MCF 10A (cell line): ENCODE measurements at regions not wholly inside any gene's neighbourhood (a gene's known extent, or its start where the extent isn't known, plus 50 kb on each side); places are given as distances from the start of the nearest gene placed in this dataset.

Experiments
- BruUV-seq: library from RNA; stranded (reverse); fragments of 400-500 nt; replicated peaks from 2 replicates; lab custom pipeline; 2021; lab: Mats Ljungman, UMichigan
- CTCF ChIA-PET: fragments of 300-600 bp; sonication (Branson Sonifier 250); formaldehyde crosslinking; extraction: SDS; loops from one replicate; lab custom pipeline; 2021; ENCODE audit warnings: antibody characterized with exemption, inconsistent platforms; lab: Yijun Ruan, JAX
- POLR2A ChIA-PET: fragments of 300-600, 350-650 bp; sonication (Branson Sonifier 250); formaldehyde crosslinking; extraction: SDS; loops from one replicate; lab custom pipeline; 2020; ENCODE audit warnings: antibody characterized with exemption, inconsistent platforms; lab: Yijun Ruan, JAX
- DNase-seq: peaks from one replicate; pipeline ENCODE4 v3.0.0-alpha.2; 2018; ENCODE audit not compliant: unreplicated experiment
- H3K27ac Mint-ChIP-seq: one replicate; pipeline ENCODE4 v1.8.0; 2022; ENCODE audit warnings: mild to moderate bottlenecking, low read depth, mixed read lengths; ENCODE audit not compliant: unreplicated experiment
- H3K27me3 Mint-ChIP-seq: one replicate; pipeline ENCODE4 v1.8.0; 2022; ENCODE audit warnings: mixed read lengths; ENCODE audit not compliant: insufficient read depth, unreplicated experiment
- H3K36me3 Mint-ChIP-seq: one replicate; pipeline ENCODE4 v1.8.0; 2022; ENCODE audit warnings: mild to moderate bottlenecking, moderate library complexity, mixed read lengths; ENCODE audit not compliant: insufficient read depth, unreplicated experiment
- H3K4me1 Mint-ChIP-seq: one replicate; pipeline ENCODE4 v1.8.0; 2022; ENCODE audit warnings: mixed read lengths; ENCODE audit not compliant: insufficient read depth, unreplicated experiment
- H3K4me3 Mint-ChIP-seq: one replicate; pipeline ENCODE4 v1.8.0; 2022; ENCODE audit warnings: mild to moderate bottlenecking, moderate library complexity, mixed read lengths; ENCODE audit not compliant: unreplicated experiment
- H3K9me3 Mint-ChIP-seq: one replicate; pipeline ENCODE4 v1.8.0; 2022; ENCODE audit warnings: mixed read lengths; ENCODE audit not compliant: unreplicated experiment
- intact Hi-C: fragments of 100-400 bp; cut with micrococcal nuclease; formaldehyde crosslinking; loops from 2 replicates; pipeline ENCODE4 v1.14.1; 2022
- TF ChIP-seq, protein P1 (sequence below): fragments of 200-600 bp; IDR thresholded peaks from one replicate; pipeline ENCODE4 v1.8.0; 2022; ENCODE audit warnings: antibody characterized with exemption, mild to moderate bottlenecking; ENCODE audit not compliant: unreplicated experiment

DNA sequence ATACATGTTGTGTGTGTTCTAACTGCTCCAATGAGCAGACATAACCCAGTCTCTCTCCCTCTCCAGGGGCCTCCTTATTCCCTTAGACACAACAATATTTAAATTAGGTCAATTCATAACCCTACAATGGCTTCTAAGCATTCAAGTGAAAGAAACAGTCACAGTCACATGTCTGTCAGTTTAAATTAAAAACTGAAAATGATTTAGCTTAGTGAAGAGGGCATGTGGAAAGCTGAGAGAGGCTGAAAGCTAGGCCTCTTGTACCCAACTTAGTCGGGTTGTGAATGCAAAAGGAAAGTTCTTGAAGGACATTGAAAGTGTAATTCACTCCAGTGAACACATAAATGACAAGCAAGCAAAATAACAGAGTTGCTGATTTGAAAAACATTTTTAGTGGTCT is 1519.6 kb downstream of the OTOL1 start:
- no peak for DNase-seq
- intact Hi-C loops: no loop called here
- CTCF ChIA-PET: no interaction called here
- POLR2A ChIA-PET: no interaction called here
- no peaks in the 10 kb centered on the region for H3K27me3 Mint-ChIP-seq
- no peak overlapping the region for H3K27ac Mint-ChIP-seq
- no peaks in the 10 kb centered on the region for H3K36me3 Mint-ChIP-seq
- no peaks in the 10 kb centered on the region for H3K4me1 Mint-ChIP-seq
- H3K4me3 Mint-ChIP-seq: no peak overlapping the region
- TF ChIP-seq, protein P1, sequence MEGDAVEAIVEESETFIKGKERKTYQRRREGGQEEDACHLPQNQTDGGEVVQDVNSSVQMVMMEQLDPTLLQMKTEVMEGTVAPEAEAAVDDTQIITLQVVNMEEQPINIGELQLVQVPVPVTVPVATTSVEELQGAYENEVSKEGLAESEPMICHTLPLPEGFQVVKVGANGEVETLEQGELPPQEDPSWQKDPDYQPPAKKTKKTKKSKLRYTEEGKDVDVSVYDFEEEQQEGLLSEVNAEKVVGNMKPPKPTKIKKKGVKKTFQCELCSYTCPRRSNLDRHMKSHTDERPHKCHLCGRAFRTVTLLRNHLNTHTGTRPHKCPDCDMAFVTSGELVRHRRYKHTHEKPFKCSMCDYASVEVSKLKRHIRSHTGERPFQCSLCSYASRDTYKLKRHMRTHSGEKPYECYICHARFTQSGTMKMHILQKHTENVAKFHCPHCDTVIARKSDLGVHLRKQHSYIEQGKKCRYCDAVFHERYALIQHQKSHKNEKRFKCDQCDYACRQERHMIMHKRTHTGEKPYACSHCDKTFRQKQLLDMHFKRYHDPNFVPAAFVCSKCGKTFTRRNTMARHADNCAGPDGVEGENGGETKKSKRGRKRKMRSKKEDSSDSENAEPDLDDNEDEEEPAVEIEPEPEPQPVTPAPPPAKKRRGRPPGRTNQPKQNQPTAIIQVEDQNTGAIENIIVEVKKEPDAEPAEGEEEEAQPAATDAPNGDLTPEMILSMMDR: no peak
- no TSS peak for BruUV-seq
- no peaks in the 10 kb centered on the region for H3K9me3 Mint-ChIP-seq

DNA sequence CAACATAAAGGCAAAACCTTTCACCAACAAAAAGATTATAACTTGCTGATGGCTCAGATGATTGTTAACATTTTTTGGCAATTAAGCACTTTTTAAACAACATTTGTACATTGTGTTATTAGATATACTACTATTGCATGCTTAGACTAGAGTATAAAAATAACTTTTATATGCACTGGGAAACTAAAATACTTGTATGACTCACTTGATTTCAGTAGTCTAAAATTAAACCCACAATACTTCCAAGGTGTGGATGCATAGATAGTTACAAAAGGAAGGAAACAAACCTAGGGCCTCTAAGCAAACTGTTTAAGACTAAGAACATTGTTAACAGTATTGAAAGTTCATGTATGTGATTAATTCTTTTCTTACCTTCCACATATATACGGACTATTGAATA is 1521.5 kb downstream of the OTOL1 start:
- ChIA-PET POLR2A (no interaction called here), CTCF (no interaction called here)
- Mint-ChIP-seq H3K9me3 (no peaks in the 10 kb centered on the region), H3K27ac (no peak overlapping the region), H3K4me1 (no peaks in the 10 kb centered on the region), H3K4me3 (no peak overlapping the region), H3K36me3 (no peaks in the 10 kb centered on the region), H3K27me3 (no peaks in the 10 kb centered on the region)
- intact Hi-C loops: no loop called here
- BruUV-seq: no TSS peak
- TF ChIP-seq, protein P1: no peak
- DNase-seq: no peak

DNA sequence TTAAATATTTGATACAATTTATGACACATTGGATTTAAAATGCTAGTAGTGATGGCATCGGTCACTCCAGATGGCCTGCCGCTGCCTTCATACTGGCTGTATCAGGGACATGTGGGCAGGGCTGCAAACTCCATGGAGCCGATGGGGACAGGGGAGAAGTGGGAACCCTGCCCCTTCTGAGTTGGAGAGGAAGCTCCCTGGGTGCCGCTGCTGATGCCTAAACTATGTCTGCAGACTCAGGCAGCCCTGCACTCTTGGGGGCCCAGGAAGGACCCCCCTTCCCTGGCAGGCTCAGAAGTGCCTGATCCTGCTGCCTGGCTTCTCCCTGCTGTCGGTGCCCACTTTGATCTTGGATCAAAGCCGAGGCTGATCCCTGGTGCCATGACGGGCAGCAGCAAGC is 1522.1 kb downstream of the OTOL1 start:
- intact Hi-C loops: no loop called here

DNA sequence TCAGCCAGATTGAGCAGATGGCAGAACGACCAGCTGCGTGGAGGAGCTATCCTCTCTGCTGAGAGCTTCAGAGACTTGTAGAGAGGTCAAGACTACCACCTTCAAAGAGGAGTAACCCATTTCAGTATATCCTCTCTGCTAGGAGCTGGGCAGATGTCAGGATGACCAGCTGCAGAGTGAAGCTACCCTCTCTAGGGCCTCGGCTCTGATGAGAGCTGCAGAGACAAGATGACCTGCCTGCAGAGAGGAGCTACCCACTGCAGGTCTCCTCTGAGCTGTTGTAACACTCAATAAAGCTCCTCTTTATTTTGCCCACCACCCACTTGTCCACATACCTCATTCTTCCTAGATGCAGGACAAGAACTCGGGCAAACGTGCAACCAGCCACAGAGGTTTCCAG is 1522.7 kb downstream of the OTOL1 start:
- ChIA-PET CTCF (no interaction called here), POLR2A (no interaction called here)
- TF ChIP-seq, protein P1: no peak
- intact Hi-C loops: no loop called here
- Mint-ChIP-seq H3K4me3 (no peak overlapping the region), H3K27ac (no peak overlapping the region), H3K9me3 (no peaks in the 10 kb centered on the region), H3K27me3 (no peaks in the 10 kb centered on the region), H3K4me1 (no peaks in the 10 kb centered on the region), H3K36me3 (no peaks in the 10 kb centered on the region)
- no TSS peak for BruUV-seq
- no peak for DNase-seq

More for the DNA sequence above, 1522.1 kb downstream of the OTOL1 start:
- ChIA-PET POLR2A (no interaction called here), CTCF (no interaction called here)
- TF ChIP-seq, protein P1: no peak
- no peak for DNase-seq
- H3K27me3 Mint-ChIP-seq: no peaks in the 10 kb centered on the region
- H3K9me3 Mint-ChIP-seq: no peaks in the 10 kb centered on the region
- BruUV-seq: no TSS peak
- no peak overlapping the region for H3K27ac Mint-ChIP-seq
- H3K4me3 Mint-ChIP-seq: no peak overlapping the region
- no peaks in the 10 kb centered on the region for H3K4me1 Mint-ChIP-seq
- no peaks in the 10 kb centered on the region for H3K36me3 Mint-ChIP-seq
